H1 (cell line): ENCODE measurements at regions not wholly inside any gene's neighbourhood (a gene's known extent, or its start where the extent isn't known, plus 50 kb on each side); places are given as distances from the start of the nearest gene placed in this dataset.

Experiments used
- CTCF ChIA-PET: fragments of 300-600 bp; sonication (Branson Sonifier 250); formaldehyde crosslinking; loops from one replicate; lab custom pipeline; 2021; ENCODE audit not compliant: partially characterized antibody; lab: Charles Lee
- POLR2A ChIA-PET: fragments of 300-600 bp; sonication (Branson Sonifier 250); formaldehyde crosslinking; loops from one replicate; lab custom pipeline; 2021; ENCODE audit warnings: inconsistent platforms; ENCODE audit not compliant: partially characterized antibody; lab: Charles Lee
- DNase-seq, 2 experiments: peaks; one replicate each; pipeline versions ENCODE4 v3.0.0 to v3.0.0-alpha.2; 2010 to 2022; ENCODE audit warnings: low spot score in 2 of 2, low read depth in 1 of 2, mixed read lengths in 1 of 2
- FAIRE-seq: peaks from 2 replicates; lab custom pipeline; 2011; peaks lifted over from hg19 to GRCh38; lab: Jason Lieb, UNC
- H2AFZ ChIP-seq: 2 replicates; pipeline ENCODE4 v1.8.1; 2012; ENCODE audit warnings: low read length, inconsistent platforms
- H2AK5ac ChIP-seq: 2 replicates; pipeline ENCODE4 v1.6.1; 2013; ENCODE audit warnings: low read depth, low read length
- H2BK120ac ChIP-seq: replicated peaks from 2 replicates; pipeline ENCODE3; 2013; ENCODE audit warnings: low read depth, low read length, inconsistent platforms
- H2BK12ac ChIP-seq: 2 replicates; pipeline ENCODE4 v1.6.1; 2013; ENCODE audit warnings: low read depth, low read length
- H2BK15ac ChIP-seq: 2 replicates; pipeline ENCODE4 v1.6.1; 2013; ENCODE audit warnings: low read length
- H2BK20ac ChIP-seq: 2 replicates; pipeline ENCODE4 v1.6.1; 2013; ENCODE audit warnings: low read length
- H2BK5ac ChIP-seq: 2 replicates; pipeline ENCODE4 v1.6.1; 2013; ENCODE audit warnings: low read depth, low read length
- H3K14ac ChIP-seq: 2 replicates; pipeline ENCODE4 v1.6.1; 2013; ENCODE audit warnings: inconsistent platforms; ENCODE audit not compliant: insufficient read length
- H3K18ac ChIP-seq: 2 replicates; pipeline ENCODE4 v1.6.1; 2013; ENCODE audit warnings: low read length; ENCODE audit errors: extremely low read depth
- H3K23ac ChIP-seq: 2 replicates; pipeline ENCODE4 v1.6.1; 2013; ENCODE audit warnings: inconsistent platforms; ENCODE audit not compliant: insufficient read length
- H3K23me2 ChIP-seq: 2 replicates; pipeline ENCODE4 v1.6.1; 2013; ENCODE audit warnings: low read depth, low read length
- H3K27ac ChIP-seq: 2 replicates; pipeline ENCODE4 v1.6.1; 2011; ENCODE audit warnings: low read depth, low read length, inconsistent platforms
- H3K27me3 ChIP-seq, 4 experiments: replicated peaks in 1 of 4; 1 replicate in 1 of 4; 2 replicates in 3 of 4; pipeline versions ENCODE4 v1.6.1 to v1.8.1; 2011 to 2013; ENCODE audit warnings: low read length in 3 of 4, mild to moderate bottlenecking in 3 of 4, inconsistent platforms in 2 of 4, mixed read lengths in 2 of 4, moderate library complexity in 1 of 4; ENCODE audit not compliant: control insufficient read depth in 3 of 4, insufficient read depth in 3 of 4; ENCODE audit errors: extremely low read depth in 1 of 4
- H3K36me3 ChIP-seq, 4 experiments: 2 replicates each; pipeline versions ENCODE4 v1.6.1 to v1.8.1; 2011 to 2013; ENCODE audit warnings: mild to moderate bottlenecking in 4 of 4, low read length in 3 of 4, moderate library complexity in 2 of 4, control low read depth in 1 of 4, inconsistent platforms in 1 of 4; ENCODE audit not compliant: insufficient read depth in 4 of 4, control insufficient read depth in 2 of 4
- H3K4ac ChIP-seq: replicated peaks from 2 replicates; pipeline ENCODE3; 2013; ENCODE audit warnings: low read length, low read depth, mixed read lengths, inconsistent platforms; ENCODE audit not compliant: insufficient read length
- H3K4me1 ChIP-seq, 4 experiments: replicated peaks in 1 of 4; 1 replicate in 1 of 4; 2 replicates in 3 of 4; pipeline versions ENCODE4 v1.6.1 to v1.8.1; 2011 to 2013; ENCODE audit warnings: low read length in 3 of 4, inconsistent platforms in 2 of 4, mixed read lengths in 1 of 4; ENCODE audit not compliant: insufficient read depth in 4 of 4, control insufficient read depth in 3 of 4
- H3K4me2 ChIP-seq, 2 experiments: 2 replicates each; pipeline versions ENCODE4 v1.6.1 to v1.8.1; 2011 to 2013; ENCODE audit warnings: low read depth in 2 of 2, low read length in 2 of 2, control low read depth in 1 of 2, inconsistent platforms in 1 of 2, mild to moderate bottlenecking in 1 of 2; ENCODE audit not compliant: insufficient read depth in 1 of 2
- H3K4me3 ChIP-seq, 4 experiments: fragments of 200-600, 300-600 bp in 1 of 4; sonication (generic), shearing (Covaris generic), sonication (Bioruptor Twin) in 1 of 4; 2 replicates each; pipeline versions ENCODE4 v1.5.1 to v1.8.1; 2011 to 2016; ENCODE audit warnings: low read length in 4 of 4, low read depth in 3 of 4, control low read depth in 2 of 4, inconsistent platforms in 2 of 4, mild to moderate bottlenecking in 2 of 4, mixed read lengths in 1 of 4, moderate library complexity in 1 of 4; ENCODE audit not compliant: insufficient read depth in 2 of 4; ENCODE audit errors: extremely low read depth in 1 of 4
- H3K56ac ChIP-seq: replicated peaks from 2 replicates; pipeline ENCODE3; 2013; ENCODE audit warnings: low read depth, mild to moderate bottlenecking, mixed read lengths, low read length, inconsistent platforms; ENCODE audit not compliant: insufficient read length
- H3K79me1 ChIP-seq: 2 replicates; pipeline ENCODE4 v1.6.1; 2013; ENCODE audit warnings: low read depth, low read length, control low read depth
- H3K79me2 ChIP-seq, 2 experiments: 2 replicates each; pipeline versions ENCODE4 v1.6.1 to v1.8.1; 2012 to 2013; ENCODE audit warnings: low read length in 2 of 2, mild to moderate bottlenecking in 2 of 2, inconsistent platforms in 1 of 2; ENCODE audit not compliant: insufficient read depth in 2 of 2, control insufficient read depth in 1 of 2
- H3K9ac ChIP-seq, 4 experiments: replicated peaks in 1 of 4; 1 replicate in 1 of 4; 2 replicates in 3 of 4; pipeline versions ENCODE4 v1.6.1 to v1.8.1; 2011 to 2013; ENCODE audit warnings: low read depth in 3 of 4, low read length in 3 of 4, control low read depth in 2 of 4, mild to moderate bottlenecking in 2 of 4, moderate library complexity in 2 of 4, inconsistent platforms in 1 of 4; ENCODE audit errors: extremely low read depth in 1 of 4
- H3K9me3 ChIP-seq, 2 experiments: 2 replicates each; pipeline versions ENCODE4 v1.6.1 to v1.8.1; 2012 to 2013; ENCODE audit warnings: mild to moderate bottlenecking in 2 of 2, moderate library complexity in 2 of 2, control low read depth in 1 of 2, inconsistent platforms in 1 of 2, low read depth in 1 of 2, low read length in 1 of 2, mixed read lengths in 1 of 2; ENCODE audit not compliant: insufficient read depth in 2 of 2
- H4K20me1 ChIP-seq, 2 experiments: replicated peaks in 1 of 2; 2 replicates each; pipeline versions ENCODE3 to v1.8.1; 2011 to 2013; ENCODE audit warnings: inconsistent platforms in 2 of 2, low read length in 2 of 2, mild to moderate bottlenecking in 1 of 2; ENCODE audit not compliant: insufficient read depth in 2 of 2, control insufficient read depth in 1 of 2
- H4K5ac ChIP-seq: 2 replicates; pipeline ENCODE4 v1.6.1; 2013; ENCODE audit warnings: low read length, low read depth, mixed read lengths, inconsistent platforms; ENCODE audit not compliant: insufficient read length
- H4K8ac ChIP-seq: 2 replicates; pipeline ENCODE4 v1.8.0; 2013; ENCODE audit warnings: mild to moderate bottlenecking, moderate library complexity, low read length, inconsistent platforms; ENCODE audit not compliant: insufficient read depth; ENCODE audit errors: extremely low read depth
- H4K91ac ChIP-seq: replicated peaks from 2 replicates; pipeline ENCODE3; 2013; ENCODE audit warnings: low read length, mixed read lengths, inconsistent platforms; ENCODE audit not compliant: insufficient read length
- E2F6 ChIP-seq: IDR thresholded peaks from 2 replicates; pipeline ENCODE4 v1.6.1; 2012; ENCODE audit warnings: inconsistent platforms
- TBP ChIP-seq: IDR thresholded peaks from 2 replicates; pipeline ENCODE4 v1.6.1; 2011; ENCODE audit warnings: low read depth, low read length, improper control_type of control experiment
- WGBS, 2 experiments: shearing (Covaris generic) in 1 of 2; methylation state at CpG; one replicate each; pipeline versions ENCODE4 v1.1.6 to v1.1.7; 2013 to 2015; ENCODE audit warnings: low lambda C conversion rate in 2 of 2, mixed read lengths in 2 of 2, inconsistent platforms in 1 of 2, low coverage in 1 of 2, missing lambda C conversion rate in 1 of 2; ENCODE audit not compliant: insufficient replicate concordance in 2 of 2, insufficient coverage in 1 of 2, insufficient read length in 1 of 2; ENCODE audit errors: extremely low coverage in 1 of 2, missing lambda C conversion rate in 1 of 2; 5-methylcytosine and 5-hydroxymethylcytosine counted together

DNA sequence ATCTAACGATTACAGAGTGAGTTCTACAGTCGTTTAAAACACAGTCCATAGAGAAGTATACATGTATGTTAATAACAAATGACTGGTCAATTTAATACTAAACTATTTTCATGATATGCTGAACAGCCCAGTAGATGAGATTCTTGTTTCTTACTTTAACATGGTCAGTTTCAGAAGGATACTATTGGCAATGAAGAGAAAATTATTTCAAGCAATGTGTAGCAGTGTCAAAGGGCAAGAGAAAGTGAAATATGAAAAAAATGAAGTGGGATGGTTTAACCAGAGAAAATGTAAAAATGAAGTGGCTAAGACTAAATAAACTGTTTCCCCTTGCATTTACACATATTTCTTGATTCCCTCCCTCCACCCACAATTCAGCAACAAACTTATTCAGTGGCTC lies 192.1 kb upstream of the TTC14 start:
- POLR2A ChIA-PET, result no interaction called here
- no peak overlapping the region for H2AK5ac ChIP-seq
- FAIRE-seq, result no peak

More for the DNA sequence above, 192.1 kb upstream of the TTC14 start:
- H3K27me3 ChIP-seq, result no peaks in the 10 kb centered on the region
- H3K36me3 ChIP-seq, result no peaks in the 10 kb centered on the region
- H3K9ac ChIP-seq, result no peak overlapping the region
- H3K79me2 ChIP-seq, result no peaks in the 10 kb centered on the region
- no peak overlapping the region for H2BK12ac ChIP-seq
- no peak overlapping the region for H3K23ac ChIP-seq
- no peaks in the 10 kb centered on the region for H3K9me3 ChIP-seq
- H2BK120ac ChIP-seq, result no peak overlapping the region
- H3K27ac ChIP-seq, result no peak overlapping the region
- CTCF ChIA-PET, result no interaction called here
- H2AFZ ChIP-seq, result no peak overlapping the region
- no peak overlapping the region for H2BK20ac ChIP-seq
- H3K4me3 ChIP-seq, result no peak overlapping the region
- H3K79me1 ChIP-seq, result no peaks in the 10 kb centered on the region
- TF ChIP-seq TBP, result no peak
- no peak for TF ChIP-seq E2F6
- no peak overlapping the region for H3K14ac ChIP-seq
- H4K91ac ChIP-seq, result no peak overlapping the region
- H3K4ac ChIP-seq, result no peak overlapping the region
- H4K5ac ChIP-seq, result no peak overlapping the region
- H4K20me1 ChIP-seq, result no peaks in the 10 kb centered on the region
- no peak overlapping the region for H2BK5ac ChIP-seq
- H2BK15ac ChIP-seq, result no peak overlapping the region
- H3K4me2 ChIP-seq, result no peak overlapping the region
- DNase-seq, result no peak
- H3K18ac ChIP-seq, result no peak overlapping the region
- WGBS, 2 experiments, result 88% methylated on average over 2 of the region's 2 CpGs; no CpG with 5 or more reads in 1 of the 2 experiments
- no peak overlapping the region for H4K8ac ChIP-seq
- H3K4me1 ChIP-seq, result no peaks in the 10 kb centered on the region
- H3K23me2 ChIP-seq, result no peaks in the 10 kb centered on the region
- H3K56ac ChIP-seq, result no peak overlapping the region
